SK-N-SH (cell line): ENCODE measurements at regions not wholly inside any gene's neighbourhood (a gene's known extent, or its start where the extent isn't known, plus 50 kb on each side); places are given as distances from the start of the nearest gene placed in this dataset.

Experiments used
- CHD2 ChIP-seq: fragments of 150-350 bp; IDR thresholded peaks from 2 replicates; pipeline ENCODE4 v1.6.1; 2018; ENCODE audit warnings: low read length; ENCODE audit not compliant: partially characterized antibody
- CTCF ChIP-seq: fragments of 200-600 bp; sonication (generic); IDR thresholded peaks from 2 replicates; pipeline ENCODE4 v1.6.1; 2017; ENCODE audit warnings: antibody characterized with exemption, mild to moderate bottlenecking, moderate library complexity
- EZH2phosphoT487 ChIP-seq: fragments of 200-600 bp; sonication (generic); IDR thresholded peaks from 2 replicates; pipeline ENCODE4 v1.6.1; 2017; ENCODE audit warnings: low read depth, mixed run types, mild to moderate bottlenecking, antibody characterized with exemption, moderate library complexity, borderline replicate concordance
- FOXM1 ChIP-seq: IDR thresholded peaks from 2 replicates; pipeline ENCODE4 v1.4.0; 2012; ENCODE audit warnings: low read depth, mild to moderate bottlenecking
- GABPA ChIP-seq: IDR thresholded peaks from 2 replicates; pipeline ENCODE4 v1.4.0; 2012; ENCODE audit warnings: low read depth, mild to moderate bottlenecking
- POLR2AphosphoS5 ChIP-seq: IDR thresholded peaks from 2 replicates; pipeline ENCODE4 v1.6.1; 2012; ENCODE audit warnings: low read depth, low read length
- RAD21 ChIP-seq: IDR thresholded peaks from 2 replicates; pipeline ENCODE4 v1.6.1; 2012; ENCODE audit warnings: mild to moderate bottlenecking, low read length
- RXRA ChIP-seq: IDR thresholded peaks from 2 replicates; pipeline ENCODE4 v1.4.0; 2012; ENCODE audit warnings: low read depth, mild to moderate bottlenecking, borderline replicate concordance
- SMC3 ChIP-seq: IDR thresholded peaks from 2 replicates; pipeline ENCODE4 v1.6.1; 2012; ENCODE audit warnings: low read depth, low read length, improper control_type of control experiment
- TCF12 ChIP-seq: IDR thresholded peaks from 2 replicates; pipeline ENCODE4 v1.4.0; 2012
- TF ChIP-seq, protein P1 (sequence below): IDR thresholded peaks from 2 replicates; pipeline ENCODE4 v1.4.0; 2012; ENCODE audit warnings: low read depth, borderline replicate concordance
- TF ChIP-seq, protein P2 (sequence below): IDR thresholded peaks from 2 replicates; pipeline ENCODE4 v1.6.1; 2012; ENCODE audit warnings: mild to moderate bottlenecking, low read depth, low read length, moderate library complexity

DNA sequence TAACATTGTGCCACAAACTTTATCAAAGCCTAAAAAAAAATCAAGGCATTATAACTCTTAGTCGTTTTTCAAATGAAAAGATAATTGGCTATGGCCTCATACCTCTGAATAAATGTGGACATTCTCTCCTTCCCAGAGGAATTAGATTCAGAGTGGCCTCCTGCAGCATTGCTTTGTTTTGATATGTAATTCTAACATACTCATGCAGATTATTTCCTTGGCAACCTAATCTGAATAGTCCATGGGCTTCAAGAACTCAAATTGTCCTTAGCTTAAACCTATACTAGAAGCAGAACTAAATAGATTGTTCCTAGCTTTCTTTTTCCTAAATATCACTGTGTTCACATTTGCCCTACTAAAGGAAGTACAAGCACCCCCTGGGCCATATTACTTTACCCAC, 1146.9 kb downstream of the OLFM4 start:
- TF ChIP-seq EZH2phosphoT487 (no peak), SMC3 (no peak), GABPA (no peak), CTCF (no peak), CHD2 (no peak), FOXM1 (no peak), RAD21 (no peak), RXRA (no peak), TCF12 (no peak), POLR2AphosphoS5 (no peak)
- TF ChIP-seq, protein P1, sequence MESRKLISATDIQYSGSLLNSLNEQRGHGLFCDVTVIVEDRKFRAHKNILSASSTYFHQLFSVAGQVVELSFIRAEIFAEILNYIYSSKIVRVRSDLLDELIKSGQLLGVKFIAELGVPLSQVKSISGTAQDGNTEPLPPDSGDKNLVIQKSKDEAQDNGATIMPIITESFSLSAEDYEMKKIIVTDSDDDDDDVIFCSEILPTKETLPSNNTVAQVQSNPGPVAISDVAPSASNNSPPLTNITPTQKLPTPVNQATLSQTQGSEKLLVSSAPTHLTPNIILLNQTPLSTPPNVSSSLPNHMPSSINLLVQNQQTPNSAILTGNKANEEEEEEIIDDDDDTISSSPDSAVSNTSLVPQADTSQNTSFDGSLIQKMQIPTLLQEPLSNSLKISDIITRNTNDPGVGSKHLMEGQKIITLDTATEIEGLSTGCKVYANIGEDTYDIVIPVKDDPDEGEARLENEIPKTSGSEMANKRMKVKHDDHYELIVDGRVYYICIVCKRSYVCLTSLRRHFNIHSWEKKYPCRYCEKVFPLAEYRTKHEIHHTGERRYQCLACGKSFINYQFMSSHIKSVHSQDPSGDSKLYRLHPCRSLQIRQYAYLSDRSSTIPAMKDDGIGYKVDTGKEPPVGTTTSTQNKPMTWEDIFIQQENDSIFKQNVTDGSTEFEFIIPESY, result no peak
- TF ChIP-seq, protein P2, sequence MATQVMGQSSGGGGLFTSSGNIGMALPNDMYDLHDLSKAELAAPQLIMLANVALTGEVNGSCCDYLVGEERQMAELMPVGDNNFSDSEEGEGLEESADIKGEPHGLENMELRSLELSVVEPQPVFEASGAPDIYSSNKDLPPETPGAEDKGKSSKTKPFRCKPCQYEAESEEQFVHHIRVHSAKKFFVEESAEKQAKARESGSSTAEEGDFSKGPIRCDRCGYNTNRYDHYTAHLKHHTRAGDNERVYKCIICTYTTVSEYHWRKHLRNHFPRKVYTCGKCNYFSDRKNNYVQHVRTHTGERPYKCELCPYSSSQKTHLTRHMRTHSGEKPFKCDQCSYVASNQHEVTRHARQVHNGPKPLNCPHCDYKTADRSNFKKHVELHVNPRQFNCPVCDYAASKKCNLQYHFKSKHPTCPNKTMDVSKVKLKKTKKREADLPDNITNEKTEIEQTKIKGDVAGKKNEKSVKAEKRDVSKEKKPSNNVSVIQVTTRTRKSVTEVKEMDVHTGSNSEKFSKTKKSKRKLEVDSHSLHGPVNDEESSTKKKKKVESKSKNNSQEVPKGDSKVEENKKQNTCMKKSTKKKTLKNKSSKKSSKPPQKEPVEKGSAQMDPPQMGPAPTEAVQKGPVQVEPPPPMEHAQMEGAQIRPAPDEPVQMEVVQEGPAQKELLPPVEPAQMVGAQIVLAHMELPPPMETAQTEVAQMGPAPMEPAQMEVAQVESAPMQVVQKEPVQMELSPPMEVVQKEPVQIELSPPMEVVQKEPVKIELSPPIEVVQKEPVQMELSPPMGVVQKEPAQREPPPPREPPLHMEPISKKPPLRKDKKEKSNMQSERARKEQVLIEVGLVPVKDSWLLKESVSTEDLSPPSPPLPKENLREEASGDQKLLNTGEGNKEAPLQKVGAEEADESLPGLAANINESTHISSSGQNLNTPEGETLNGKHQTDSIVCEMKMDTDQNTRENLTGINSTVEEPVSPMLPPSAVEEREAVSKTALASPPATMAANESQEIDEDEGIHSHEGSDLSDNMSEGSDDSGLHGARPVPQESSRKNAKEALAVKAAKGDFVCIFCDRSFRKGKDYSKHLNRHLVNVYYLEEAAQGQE, result no peak
